ENCODE measurements at regions not wholly inside any gene's neighbourhood (a gene's known extent, or its start where the extent isn't known, plus 50 kb on each side); places are given as distances from the start of the nearest gene placed in this dataset.

DNA sequence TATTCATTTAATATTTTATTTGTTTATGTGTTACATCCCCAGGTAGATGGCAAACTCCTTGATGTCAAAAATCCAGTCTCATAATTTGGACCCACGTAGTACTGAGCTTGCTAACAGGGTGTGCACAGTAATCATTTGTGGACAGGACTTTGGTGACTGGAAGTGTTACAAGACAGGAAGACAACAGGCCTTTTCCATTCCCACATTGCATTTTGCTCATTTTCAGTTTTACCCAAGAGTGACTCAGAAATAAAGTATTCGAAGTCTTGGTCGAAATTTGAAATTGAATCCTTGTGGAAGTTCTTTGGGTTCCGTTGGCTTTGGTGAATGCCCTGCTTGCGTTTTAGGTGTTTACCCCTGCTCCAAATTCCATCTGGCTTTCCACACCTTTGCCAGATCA lies 63.0 kb upstream of the THBS2 start:
- ATAC-seq = no peak
- intact Hi-C loops (cut with DNase I) = no loop called here

GRCh38 chr6:169315830-169316614 lies 62.4 kb upstream of the THBS2 start:
- intact Hi-C loops (cut with DNase I) = no loop called here
- no peak for DNase-seq
- no peak for ATAC-seq

More for the DNA sequence above, 63.0 kb upstream of the THBS2 start:
- no peak for DNase-seq

- DNase-seq (no peak), ATAC-seq (no peak)
- intact Hi-C loops (cut with DNase I) = no loop called here
Measured at GRCh38 chr6:169313347-169314010, 59.8 kb upstream of the THBS2 start.

GRCh38 chr6:169312658-169313346 lies 59.2 kb upstream of the THBS2 start:
- no peak for ATAC-seq
- intact Hi-C loops (cut with DNase I) = no loop called here
- no peak for DNase-seq

DNA sequence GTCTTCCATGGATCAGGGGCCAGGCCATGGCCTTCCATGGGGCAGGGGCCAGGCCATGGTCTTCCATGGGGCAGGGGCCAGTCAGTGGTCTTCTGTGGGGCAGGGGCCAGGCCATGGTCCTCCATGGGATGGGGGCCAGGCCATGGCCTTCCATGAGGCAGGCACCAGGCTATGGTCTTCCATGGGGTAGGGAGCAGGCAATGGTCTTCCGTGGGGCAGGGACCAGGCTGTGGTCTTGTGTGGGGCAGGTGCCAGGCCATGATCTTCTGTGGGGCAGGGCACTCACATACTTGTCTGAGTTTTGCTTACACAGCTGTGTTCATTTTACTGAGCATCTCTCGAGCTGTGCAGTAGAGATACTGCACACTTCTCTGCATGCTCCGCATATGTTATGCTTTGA lies 57.3 kb upstream of the THBS2 start:
- ATAC-seq = no peak
- DNase-seq = no peak
- intact Hi-C loops (cut with DNase I) = no loop called here

All from left cardiac atrium (tissue), 4 donors.